Smooth muscle cell (in vitro differentiated cells): ENCODE measurements at regions not wholly inside any gene's neighbourhood (a gene's known extent, or its start where the extent isn't known, plus 50 kb on each side); places are given as distances from the start of the nearest gene placed in this dataset.

Experiments used
- DNase-seq: peaks from one replicate; lab custom pipeline; 2025; ENCODE audit not compliant: unreplicated experiment; lab: John Stamatoyannopoulos, UW
- H2AFZ ChIP-seq: fragments of 200-600 bp; sonication (generic); 2 replicates; pipeline ENCODE4 v1.6.0; 2016; ENCODE audit warnings: antibody characterized with exemption, low read depth, mild to moderate bottlenecking
- H3F3A ChIP-seq: fragments of 200-600 bp; sonication (generic); 2 replicates; pipeline ENCODE4 v1.6.0; 2017; ENCODE audit warnings: antibody characterized with exemption, low read depth
- H3K27ac ChIP-seq: fragments of 200-600 bp; sonication (generic); 2 replicates; pipeline ENCODE4 v1.5.1; 2016; ENCODE audit warnings: low read depth, mild to moderate bottlenecking
- H3K27me3 ChIP-seq: fragments of 200-600 bp; sonication (generic); 2 replicates; pipeline ENCODE4 v1.6.1; 2016; ENCODE audit warnings: low read depth, mild to moderate bottlenecking
- H3K36me3 ChIP-seq: fragments of 200-600 bp; sonication (generic); 2 replicates; pipeline ENCODE4 v1.5.1; 2016; ENCODE audit warnings: low read depth
- H3K4me1 ChIP-seq: fragments of 200-600 bp; sonication (generic); 2 replicates; pipeline ENCODE4 v1.5.1; 2016; ENCODE audit warnings: low read depth
- H3K4me2 ChIP-seq: fragments of 200-600 bp; sonication (generic); 2 replicates; pipeline ENCODE4 v1.6.0; 2016; ENCODE audit warnings: mild to moderate bottlenecking
- H3K4me3 ChIP-seq: fragments of 200-600 bp; sonication (generic); 2 replicates; pipeline ENCODE4 v1.5.1; 2016; ENCODE audit warnings: mild to moderate bottlenecking
- H3K79me2 ChIP-seq: fragments of 200-600 bp; sonication (generic); 2 replicates; pipeline ENCODE4 v1.6.0; 2016; ENCODE audit warnings: low read depth, mild to moderate bottlenecking
- H3K9ac ChIP-seq: fragments of 200-600 bp; sonication (generic); 2 replicates; pipeline ENCODE4 v1.6.0; 2016; ENCODE audit warnings: low read depth
- H3K9me3 ChIP-seq: fragments of 200-600 bp; sonication (generic); replicated peaks from 2 replicates; pipeline ENCODE4 v1.5.1; 2016; ENCODE audit warnings: low read depth
- H4K20me1 ChIP-seq: fragments of 200-600 bp; sonication (generic); 2 replicates; pipeline ENCODE4 v1.6.0; 2016; ENCODE audit warnings: low read depth
- CTCF ChIP-seq: fragments of 200-600 bp; sonication (generic); IDR thresholded peaks from 2 replicates; pipeline ENCODE4 v1.5.1; 2017; ENCODE audit warnings: borderline replicate concordance, mild to moderate bottlenecking, antibody characterized with exemption; ENCODE audit not compliant: insufficient read depth, poor library complexity, severe bottlenecking
- WGBS: methylation state at CpG from one replicate; pipeline ENCODE4 v1.1.7; 2016; ENCODE audit warnings: low lambda C conversion rate; 5-methylcytosine and 5-hydroxymethylcytosine counted together

- no peaks in the 10 kb centered on the region for H3F3A ChIP-seq
- no peak overlapping the region for H3K27ac ChIP-seq
- 13% methylated on average over 3 of the region's 3 CpGs for WGBS
- no peaks in the 10 kb centered on the region for H3K27me3 ChIP-seq
- no peak overlapping the region for H3K9ac ChIP-seq
- no peaks in the 10 kb centered on the region for H4K20me1 ChIP-seq
- DNase-seq, result no peak
- no peak overlapping the region for H3K4me3 ChIP-seq
- H2AFZ ChIP-seq, result no peak overlapping the region
- TF ChIP-seq CTCF, result no peak
- H3K4me1 ChIP-seq, result no peaks in the 10 kb centered on the region
- no peaks in the 10 kb centered on the region for H3K36me3 ChIP-seq
- no peaks in the 10 kb centered on the region for H3K79me2 ChIP-seq
- no peaks in the 10 kb centered on the region for H3K9me3 ChIP-seq
- peak overlapping the region; percentile 30 for H3K4me2 ChIP-seq
Measured at GRCh38 chr5:145124806-145125205, 710.3 kb downstream of the PRELID2 start.

- Histone ChIP-seq H3K4me3 (no peak overlapping the region), H3K79me2 (no peaks in the 10 kb centered on the region), H2AFZ (no peak overlapping the region), H4K20me1 (no peaks in the 10 kb centered on the region), H3K9ac (no peak overlapping the region), H3K9me3 (no peaks in the 10 kb centered on the region), H3K27me3 (no peaks in the 10 kb centered on the region), H3K4me2 (no peak overlapping the region), H3F3A (no peaks in the 10 kb centered on the region), H3K4me1 (no peaks in the 10 kb centered on the region), H3K27ac (no peak overlapping the region), H3K36me3 (no peaks in the 10 kb centered on the region)
- no peak for DNase-seq
- WGBS, result 93% methylated on average over 2 of the region's 2 CpGs
- no peak for TF ChIP-seq CTCF
Measured at GRCh38 chr5:145118611-145119010, 716.5 kb downstream of the PRELID2 start.

GRCh38 chr5:145118127-145118526, 717.0 kb downstream of the PRELID2 start:
- H3K9me3 ChIP-seq, result no peaks in the 10 kb centered on the region
- H3K4me2 ChIP-seq, result no peak overlapping the region
- DNase-seq, result no peak
- H3K27me3 ChIP-seq, result no peaks in the 10 kb centered on the region
- H2AFZ ChIP-seq, result no peak overlapping the region
- H3K36me3 ChIP-seq, result no peaks in the 10 kb centered on the region
- H4K20me1 ChIP-seq, result no peaks in the 10 kb centered on the region
- H3K4me3 ChIP-seq, result no peak overlapping the region
- H3K27ac ChIP-seq, result no peak overlapping the region
- WGBS, result 86% methylated on average over 1 of the region's 1 CpG
- no peak overlapping the region for H3K9ac ChIP-seq
- H3F3A ChIP-seq, result no peaks in the 10 kb centered on the region
- H3K4me1 ChIP-seq, result no peaks in the 10 kb centered on the region
- no peaks in the 10 kb centered on the region for H3K79me2 ChIP-seq
- TF ChIP-seq CTCF, result no peak

GRCh38 chr5:145117285-145117684, 717.9 kb downstream of the PRELID2 start:
- no peak for DNase-seq
- Histone ChIP-seq H3K9ac (no peak overlapping the region), H3K4me3 (no peak overlapping the region), H3K9me3 (no peaks in the 10 kb centered on the region), H3K36me3 (no peaks in the 10 kb centered on the region), H3K79me2 (no peaks in the 10 kb centered on the region), H3K4me2 (no peak overlapping the region), H2AFZ (no peak overlapping the region), H4K20me1 (no peaks in the 10 kb centered on the region), H3K4me1 (no peaks in the 10 kb centered on the region), H3F3A (no peaks in the 10 kb centered on the region), H3K27ac (no peak overlapping the region), H3K27me3 (no peaks in the 10 kb centered on the region)
- TF ChIP-seq CTCF, result no peak
- 92% methylated on average over 4 of the region's 4 CpGs for WGBS
